HCT116 (cell line): ENCODE measurements at regions not wholly inside any gene's neighbourhood (a gene's known extent, or its start where the extent isn't known, plus 50 kb on each side); places are given as distances from the start of the nearest gene placed in this dataset.

Experiments used
- ATAC-seq: fragments of 200-7000 bp; cut with Tn5 transposase; 2 replicates; pipeline ENCODE4 v1.9.1; 2020; ENCODE audit warnings: mild to moderate bottlenecking, moderate library complexity
- BruUV-seq: library from RNA; stranded (reverse); fragments of 400-500 nt; replicated peaks from 2 replicates; lab custom pipeline; 2021; lab: Mats Ljungman, UMichigan
- CTCF ChIA-PET: fragments of 300-600 bp; sonication (Branson Sonifier 250); formaldehyde crosslinking; loops from one replicate; lab custom pipeline; 2021; ENCODE audit warnings: antibody characterized with exemption; lab: Charles Lee
- POLR2A ChIA-PET: fragments of 300-600, 350-600 bp; sonication (Branson Sonifier 250); formaldehyde crosslinking; loops from one replicate; lab custom pipeline; 2021; ENCODE audit warnings: antibody characterized with exemption; lab: Charles Lee
- RAD21 ChIA-PET, 2 experiments: fragments of 300-600 bp; sonication (Branson Sonifier 250); formaldehyde crosslinking; loops; one replicate each; lab custom pipeline; 2023; ENCODE audit warnings: low total read pairs in 2 of 2; ENCODE audit not compliant: uncharacterized antibody in 2 of 2, unreplicated experiment in 2 of 2, low non-redundant PET in 1 of 2; lab: Charles Lee
- DNase-seq: peaks from one replicate; pipeline ENCODE4 v3.0.0-alpha.2; 2010; ENCODE audit warnings: low read depth, low spot score
- H2AFZ ChIP-seq: fragments of 200-600 bp; shearing (Covaris generic), sonication (generic); 2 replicates; pipeline ENCODE4 v1.6.1; 2017; ENCODE audit warnings: low read depth, mixed run types, mixed read lengths, antibody characterized with exemption, low read length; ENCODE audit not compliant: poor library complexity, severe bottlenecking
- H3K27ac ChIP-seq: 2 replicates; pipeline ENCODE4 v1.5.1; 2012; ENCODE audit warnings: low read depth, low read length
- H3K27me3 ChIP-seq: fragments of 200-600 bp; sonication (generic); 2 replicates; pipeline ENCODE4 v1.6.1; 2016; ENCODE audit warnings: mixed run types, low read length, mixed read lengths; ENCODE audit not compliant: insufficient read depth
- H3K36me3 ChIP-seq, 2 experiments: fragments of 200-500 bp in 1 of 2; fragments of 200-600 bp in 1 of 2; sonication (Bioruptor generic) in 1 of 2; sonication (generic) in 1 of 2; 2 replicates each; pipeline versions ENCODE4 v1.5.1 to v1.6.1; 2014 to 2016; ENCODE audit warnings: low read length in 2 of 2, inconsistent platforms in 1 of 2, mixed read lengths in 1 of 2, mixed run types in 1 of 2; ENCODE audit not compliant: insufficient read depth in 2 of 2, control insufficient read depth in 1 of 2
- H3K4me1 ChIP-seq, 2 experiments: fragments of 200-600 bp in 1 of 2; sonication (generic) in 1 of 2; 2 replicates each; pipeline versions ENCODE4 v1.5.1 to v1.6.1; 2012 to 2017; ENCODE audit warnings: low read length in 2 of 2, inconsistent platforms in 1 of 2, mild to moderate bottlenecking in 1 of 2, mixed read lengths in 1 of 2, mixed run types in 1 of 2, moderate library complexity in 1 of 2; ENCODE audit not compliant: insufficient read depth in 2 of 2, control insufficient read depth in 1 of 2
- H3K4me2 ChIP-seq: fragments of 200-600 bp; sonication (generic); 2 replicates; pipeline ENCODE4 v1.6.1; 2017; ENCODE audit warnings: mixed run types, low read length, mixed read lengths
- H3K4me3 ChIP-seq, 2 experiments: fragments of 200-600 bp in 1 of 2; sonication (generic) in 1 of 2; replicated peaks in 1 of 2; 2 replicates each; pipeline ENCODE4 v1.5.1; 2011 to 2016; ENCODE audit warnings: low read length in 2 of 2, control low read depth in 1 of 2, low read depth in 1 of 2, mild to moderate bottlenecking in 1 of 2, mixed read lengths in 1 of 2, mixed run types in 1 of 2
- H3K79me2 ChIP-seq: fragments of 200-600 bp; sonication (generic); 2 replicates; pipeline ENCODE4 v1.6.1; 2017; ENCODE audit warnings: mild to moderate bottlenecking, mixed run types, low read length, moderate library complexity, mixed read lengths; ENCODE audit not compliant: insufficient read depth
- H3K9ac ChIP-seq: fragments of 200-600 bp; sonication (generic); 2 replicates; pipeline ENCODE4 v1.6.1; 2016; ENCODE audit warnings: low read length, mixed read lengths
- H3K9me2 ChIP-seq: fragments of 200-600 bp; sonication (generic), shearing (Covaris generic); 2 replicates; pipeline ENCODE4 v1.6.1; 2017; ENCODE audit warnings: mixed run types, mild to moderate bottlenecking, moderate library complexity; ENCODE audit not compliant: insufficient read depth
- H3K9me3 ChIP-seq, 2 experiments: fragments of 200-500 bp in 1 of 2; fragments of 200-600 bp in 1 of 2; sonication (Bioruptor generic) in 1 of 2; sonication (generic) in 1 of 2; 2 replicates each; pipeline ENCODE4 v1.6.1; 2014 to 2017; ENCODE audit warnings: low read length in 2 of 2, mixed read lengths in 2 of 2, inconsistent platforms in 1 of 2, low read depth in 1 of 2, mild to moderate bottlenecking in 1 of 2, mixed run types in 1 of 2, moderate library complexity in 1 of 2; ENCODE audit not compliant: control insufficient read depth in 1 of 2, insufficient read depth in 1 of 2
- H4K20me1 ChIP-seq: fragments of 200-600 bp; sonication (generic), shearing (Covaris generic); 2 replicates; pipeline ENCODE4 v1.6.1; 2017; ENCODE audit warnings: mixed run types, mild to moderate bottlenecking, moderate library complexity; ENCODE audit not compliant: insufficient read depth
- ATF3 ChIP-seq: IDR thresholded peaks from 2 replicates; pipeline ENCODE4 v1.6.1; 2012
- CEBPB ChIP-seq: IDR thresholded peaks from 2 replicates; pipeline ENCODE4 v1.6.1; 2012; ENCODE audit warnings: low read depth
- EGR1 ChIP-seq: IDR thresholded peaks from 2 replicates; pipeline ENCODE4 v1.6.1; 2012; ENCODE audit warnings: low read depth
- ELF1 ChIP-seq: IDR thresholded peaks from 2 replicates; pipeline ENCODE4 v1.6.1; 2012; ENCODE audit warnings: low read depth, borderline replicate concordance
- EZH2phosphoT487 ChIP-seq: fragments of 200-600 bp; IDR thresholded peaks from 2 replicates; pipeline ENCODE4 v1.6.1; 2018; ENCODE audit warnings: antibody characterized with exemption, borderline replicate concordance
- FOSL1 ChIP-seq: IDR thresholded peaks from 2 replicates; pipeline ENCODE4 v1.6.1; 2012; ENCODE audit warnings: low read depth
- JUND ChIP-seq: IDR thresholded peaks from 2 replicates; pipeline ENCODE4 v1.6.1; 2012
- MAX ChIP-seq: IDR thresholded peaks from 2 replicates; pipeline ENCODE4 v1.6.1; 2012
- POLR2AphosphoS5 ChIP-seq: IDR thresholded peaks from 2 replicates; pipeline ENCODE4 v1.6.1; 2011; ENCODE audit warnings: mild to moderate bottlenecking, low read depth, low read length, moderate library complexity
- RAD21 ChIP-seq: IDR thresholded peaks from 2 replicates; pipeline ENCODE4 v1.6.1; 2012; ENCODE audit warnings: low read depth, mild to moderate bottlenecking
- SP1 ChIP-seq: IDR thresholded peaks from 2 replicates; pipeline ENCODE4 v1.6.1; 2012; ENCODE audit warnings: low read depth
- SRF ChIP-seq: IDR thresholded peaks from 2 replicates; pipeline ENCODE4 v1.6.1; 2012; ENCODE audit warnings: low read depth
- TCF7L2 ChIP-seq: IDR thresholded peaks from 2 replicates; pipeline ENCODE4 v1.7.0; 2011; ENCODE audit warnings: borderline replicate concordance, inconsistent platforms; ENCODE audit not compliant: insufficient read depth, insufficient read length; ENCODE audit errors: extremely low read depth
- ZFX ChIP-seq: fragments of 450-650 bp; IDR thresholded peaks from 2 replicates; pipeline ENCODE4 v1.6.1; 2017
- ZNF274 ChIP-seq: fragments of 200-500 bp; sonication (Bioruptor generic); IDR thresholded peaks from 2 replicates; pipeline ENCODE4 v1.6.1; 2014; ENCODE audit warnings: mild to moderate bottlenecking, low read depth, low read length, inconsistent platforms
- intact Hi-C: fragments of 100-400 bp; cut with micrococcal nuclease; formaldehyde crosslinking; loops from 2 replicates; pipeline ENCODE4 v1.10.0; 2022
- TF ChIP-seq, protein P1 (sequence below): IDR thresholded peaks from 2 replicates; pipeline ENCODE4 v1.6.1; 2012; ENCODE audit warnings: low read depth

DNA sequence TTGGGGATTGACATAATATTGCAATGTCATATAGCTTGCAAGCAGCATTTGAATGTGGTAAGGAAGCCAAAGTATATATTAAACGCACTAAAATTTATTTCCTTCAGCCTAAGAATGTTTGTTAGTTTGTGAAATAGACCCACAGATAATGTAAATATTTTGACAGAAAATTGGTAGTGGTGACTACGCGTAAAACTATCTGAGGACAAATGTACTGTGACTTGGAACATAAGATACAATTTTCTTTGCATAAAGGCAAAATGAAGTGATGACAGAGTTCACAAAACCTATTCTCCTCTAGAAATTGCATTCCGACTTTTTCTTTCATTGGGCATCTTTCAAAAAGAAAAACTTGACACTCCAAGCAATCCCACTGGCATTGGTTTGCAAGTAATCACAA lies 411.1 kb upstream of the LRATD1 start:
- POLR2A ChIA-PET = no interaction called here
- no peaks in the 10 kb centered on the region for H3K4me1 ChIP-seq
- intact Hi-C loops = no loop called here
- CTCF ChIA-PET = no interaction called here
- H3K36me3 ChIP-seq = no peaks in the 10 kb centered on the region
- H3K4me2 ChIP-seq = no peak overlapping the region
- no peaks in the 10 kb centered on the region for H3K9me2 ChIP-seq
- H3K4me3 ChIP-seq = no peak overlapping the region
- no peak for DNase-seq
- H3K79me2 ChIP-seq = no peaks in the 10 kb centered on the region
- H4K20me1 ChIP-seq = no peaks in the 10 kb centered on the region
- no TSS peak for BruUV-seq
- peaks cover 4 to 24% of the 10 kb centered on the region in 2 experiments; a peak in 2 of 4 replicates for H3K9me3 ChIP-seq
- no peak overlapping the region for H2AFZ ChIP-seq
- RAD21 ChIA-PET = no interaction called here
- ATAC-seq = no peak
- H3K9ac ChIP-seq = no peak overlapping the region
- H3K27me3 ChIP-seq = no peaks in the 10 kb centered on the region
- no peak for TF ChIP-seq ATF3
- no peak overlapping the region for H3K27ac ChIP-seq

- no peak for DNase-seq
- no peak overlapping the region for H3K27ac ChIP-seq
- POLR2A ChIA-PET = no interaction called here
- TF ChIP-seq ELF1 (no peak), POLR2AphosphoS5 (no peak), FOSL1 (no peak), SP1 (no peak), TCF7L2 (no peak), JUND (no peak), ZNF274 (no peak), MAX (no peak), SRF (no peak), CEBPB (no peak), ZFX (no peak), EGR1 (no peak), RAD21 (no peak), ATF3 (no peak), EZH2phosphoT487 (no peak)
- TF ChIP-seq, protein P1, sequence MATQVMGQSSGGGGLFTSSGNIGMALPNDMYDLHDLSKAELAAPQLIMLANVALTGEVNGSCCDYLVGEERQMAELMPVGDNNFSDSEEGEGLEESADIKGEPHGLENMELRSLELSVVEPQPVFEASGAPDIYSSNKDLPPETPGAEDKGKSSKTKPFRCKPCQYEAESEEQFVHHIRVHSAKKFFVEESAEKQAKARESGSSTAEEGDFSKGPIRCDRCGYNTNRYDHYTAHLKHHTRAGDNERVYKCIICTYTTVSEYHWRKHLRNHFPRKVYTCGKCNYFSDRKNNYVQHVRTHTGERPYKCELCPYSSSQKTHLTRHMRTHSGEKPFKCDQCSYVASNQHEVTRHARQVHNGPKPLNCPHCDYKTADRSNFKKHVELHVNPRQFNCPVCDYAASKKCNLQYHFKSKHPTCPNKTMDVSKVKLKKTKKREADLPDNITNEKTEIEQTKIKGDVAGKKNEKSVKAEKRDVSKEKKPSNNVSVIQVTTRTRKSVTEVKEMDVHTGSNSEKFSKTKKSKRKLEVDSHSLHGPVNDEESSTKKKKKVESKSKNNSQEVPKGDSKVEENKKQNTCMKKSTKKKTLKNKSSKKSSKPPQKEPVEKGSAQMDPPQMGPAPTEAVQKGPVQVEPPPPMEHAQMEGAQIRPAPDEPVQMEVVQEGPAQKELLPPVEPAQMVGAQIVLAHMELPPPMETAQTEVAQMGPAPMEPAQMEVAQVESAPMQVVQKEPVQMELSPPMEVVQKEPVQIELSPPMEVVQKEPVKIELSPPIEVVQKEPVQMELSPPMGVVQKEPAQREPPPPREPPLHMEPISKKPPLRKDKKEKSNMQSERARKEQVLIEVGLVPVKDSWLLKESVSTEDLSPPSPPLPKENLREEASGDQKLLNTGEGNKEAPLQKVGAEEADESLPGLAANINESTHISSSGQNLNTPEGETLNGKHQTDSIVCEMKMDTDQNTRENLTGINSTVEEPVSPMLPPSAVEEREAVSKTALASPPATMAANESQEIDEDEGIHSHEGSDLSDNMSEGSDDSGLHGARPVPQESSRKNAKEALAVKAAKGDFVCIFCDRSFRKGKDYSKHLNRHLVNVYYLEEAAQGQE = no peak
- no peaks in the 10 kb centered on the region for H3K9me2 ChIP-seq
- intact Hi-C loops = no loop called here
- H2AFZ ChIP-seq = no peak overlapping the region
- CTCF ChIA-PET = no interaction called here
- H3K4me1 ChIP-seq = no peaks in the 10 kb centered on the region
- no peak overlapping the region for H3K4me2 ChIP-seq
- RAD21 ChIA-PET = no interaction called here
- H3K4me3 ChIP-seq = no peak overlapping the region
- H3K27me3 ChIP-seq = no peaks in the 10 kb centered on the region
- no peak for ATAC-seq
- H4K20me1 ChIP-seq = no peaks in the 10 kb centered on the region
- BruUV-seq = no TSS peak
- H3K36me3 ChIP-seq = no peaks in the 10 kb centered on the region
- no peak overlapping the region for H3K9ac ChIP-seq
- H3K79me2 ChIP-seq = no peaks in the 10 kb centered on the region
- peaks cover 4 to 25% of the 10 kb centered on the region in 2 experiments; a peak in 2 of 4 replicates for H3K9me3 ChIP-seq
Observed at GRCh38 chr2:14223576-14223975, 408.9 kb upstream of the LRATD1 start.
